IMR-90 (cell line): ENCODE measurements at regions not wholly inside any gene's neighbourhood (a gene's known extent, or its start where the extent isn't known, plus 50 kb on each side); places are given as distances from the start of the nearest gene placed in this dataset.

Experiments used
- ATAC-seq: fragments of 200-7000 bp; cut with Tn5 transposase; 2 replicates; pipeline ENCODE4 v1.9.1; 2020; ENCODE audit warnings: low read depth, mild to moderate bottlenecking, moderate library complexity
- BruUV-seq: library from RNA; stranded (reverse); fragments of 400-500 nt; replicated peaks from 2 replicates; lab custom pipeline; 2021; lab: Mats Ljungman, UMichigan
- CTCF ChIA-PET: fragments of 300-600 bp; formaldehyde crosslinking; extraction: SDS; loops from one replicate; lab custom pipeline; 2021; ENCODE audit warnings: antibody characterized with exemption; lab: Yijun Ruan, JAX
- POLR2A ChIA-PET: fragments of 300-600 bp; sonication (Branson Sonifier 250); formaldehyde crosslinking; loops from one replicate; lab custom pipeline; 2022; ENCODE audit warnings: antibody characterized with exemption; ENCODE audit not compliant: unreplicated experiment; lab: Charles Lee
- DNase-seq: peaks from one replicate; pipeline ENCODE4 v3.0.0; 2013
- H2AFZ ChIP-seq: replicated peaks from 2 replicates; pipeline ENCODE3; 2013; ENCODE audit warnings: low read length, mild to moderate bottlenecking; ENCODE audit not compliant: poor library complexity
- H2AK5ac ChIP-seq: 2 replicates; pipeline ENCODE4 v1.6.1; 2013; ENCODE audit warnings: low read depth, low read length, inconsistent platforms
- H2AK9ac ChIP-seq: replicated peaks from 2 replicates; pipeline ENCODE3; 2013; ENCODE audit warnings: mild to moderate bottlenecking, low read depth, low read length, moderate library complexity; ENCODE audit not compliant: poor library complexity
- H2BK120ac ChIP-seq: 2 replicates; pipeline ENCODE4 v1.6.1; 2013; ENCODE audit warnings: low read depth, low read length, inconsistent platforms
- H2BK15ac ChIP-seq: 3 replicates; pipeline ENCODE4 v1.6.1; 2013; ENCODE audit warnings: low read depth, low read length, inconsistent platforms
- H2BK20ac ChIP-seq: 2 replicates; pipeline ENCODE4 v1.6.1; 2013; ENCODE audit warnings: low read depth, mild to moderate bottlenecking, inconsistent platforms, low read length, moderate library complexity
- H2BK5ac ChIP-seq: 2 replicates; pipeline ENCODE4 v1.6.1; 2013; ENCODE audit warnings: mild to moderate bottlenecking, low read depth, low read length, inconsistent platforms; ENCODE audit not compliant: poor library complexity, severe bottlenecking
- H3K14ac ChIP-seq: replicated peaks from 2 replicates; pipeline ENCODE4 v1.6.1; 2013; ENCODE audit warnings: low read depth, low read length, inconsistent platforms
- H3K18ac ChIP-seq: 2 replicates; pipeline ENCODE4 v1.6.1; 2013; ENCODE audit warnings: low read depth, low read length, control low read depth
- H3K23ac ChIP-seq: 2 replicates; pipeline ENCODE4 v1.6.1; 2013; ENCODE audit warnings: low read depth, low read length, inconsistent platforms
- H3K27ac ChIP-seq: 2 replicates; pipeline ENCODE4 v1.5.1; 2013; ENCODE audit warnings: mild to moderate bottlenecking, control low read depth, low read length; ENCODE audit not compliant: insufficient read depth
- H3K27me3 ChIP-seq: 2 replicates; pipeline ENCODE4 v1.6.1; 2013; ENCODE audit warnings: low read length; ENCODE audit not compliant: control insufficient read depth, insufficient read depth
- H3K36me3 ChIP-seq: 2 replicates; pipeline ENCODE4 v1.6.1; 2013; ENCODE audit warnings: low read length, mixed read lengths; ENCODE audit not compliant: control insufficient read depth, insufficient read depth
- H3K4ac ChIP-seq: 2 replicates; pipeline ENCODE4 v1.6.1; 2013; ENCODE audit warnings: low read depth, low read length, inconsistent platforms
- H3K4me1 ChIP-seq: 2 replicates; pipeline ENCODE4 v1.6.1; 2013; ENCODE audit warnings: low read length, mixed read lengths; ENCODE audit not compliant: control insufficient read depth, insufficient read depth
- H3K4me2 ChIP-seq: 2 replicates; pipeline ENCODE4 v1.6.1; 2013; ENCODE audit warnings: low read depth, mild to moderate bottlenecking, control low read depth, low read length, moderate library complexity
- H3K4me3 ChIP-seq: 2 replicates; pipeline ENCODE4 v1.5.1; 2013; ENCODE audit warnings: low read depth, mild to moderate bottlenecking, control low read depth, low read length, moderate library complexity; ENCODE audit not compliant: insufficient read depth
- H3K56ac ChIP-seq: 2 replicates; pipeline ENCODE4 v1.6.1; 2013; ENCODE audit warnings: low read length, inconsistent platforms; ENCODE audit not compliant: insufficient read depth; ENCODE audit errors: extremely low read depth
- H3K79me1 ChIP-seq, 2 experiments: 2 replicates each; pipeline ENCODE4 v1.6.1; 2013; ENCODE audit warnings: low read length in 2 of 2, inconsistent platforms in 1 of 2, low read depth in 1 of 2
- H3K9ac ChIP-seq: 2 replicates; pipeline ENCODE4 v1.6.1; 2013; ENCODE audit warnings: low read depth, low read length, control low read depth
- H3K9me1 ChIP-seq: 2 replicates; pipeline ENCODE4 v1.6.1; 2013; ENCODE audit warnings: low read length, inconsistent platforms; ENCODE audit not compliant: insufficient read depth
- H3K9me3 ChIP-seq: 2 replicates; pipeline ENCODE4 v1.6.1; 2013; ENCODE audit warnings: low read length; ENCODE audit not compliant: control insufficient read depth, insufficient read depth
- H4K20me1 ChIP-seq: 2 replicates; pipeline ENCODE4 v1.6.1; 2013; ENCODE audit warnings: low read length, inconsistent platforms; ENCODE audit not compliant: insufficient read depth
- H4K5ac ChIP-seq: 2 replicates; pipeline ENCODE4 v1.6.1; 2013; ENCODE audit warnings: mild to moderate bottlenecking, low read depth, low read length, control low read depth
- H4K8ac ChIP-seq, 2 experiments: 2 replicates each; pipeline ENCODE4 v1.6.1; 2013; ENCODE audit warnings: low read depth in 2 of 2, low read length in 2 of 2, control low read depth in 1 of 2, inconsistent platforms in 1 of 2
- H4K91ac ChIP-seq: 2 replicates; pipeline ENCODE4 v1.6.1; 2013; ENCODE audit warnings: low read depth, low read length, inconsistent platforms; ENCODE audit not compliant: insufficient read depth
- BHLHE40 ChIP-seq: fragments of 150-350 bp; IDR thresholded peaks from 2 replicates; pipeline ENCODE4 v1.6.1; 2016; ENCODE audit warnings: mild to moderate bottlenecking, low read depth, low read length
- CEBPB ChIP-seq: IDR thresholded peaks from 2 replicates; pipeline ENCODE4 v1.6.1; 2012; ENCODE audit warnings: low read depth, low read length, improper control_type of control experiment
- ELK1 ChIP-seq: fragments of 150-350 bp; IDR thresholded peaks from 2 replicates; pipeline ENCODE4 v1.6.1; 2016; ENCODE audit warnings: low read depth, mild to moderate bottlenecking, low read length, moderate library complexity, borderline replicate concordance
- FOS ChIP-seq: fragments of 150-350 bp; IDR thresholded peaks from 2 replicates; pipeline ENCODE4 v1.6.1; 2016; ENCODE audit warnings: low read depth, low read length
- MAFK ChIP-seq: IDR thresholded peaks from 2 replicates; pipeline ENCODE4 v1.6.1; 2012; ENCODE audit warnings: low read depth, low read length, improper control_type of control experiment
- MAZ ChIP-seq: IDR thresholded peaks from 2 replicates; pipeline ENCODE4 v1.6.1; 2012; ENCODE audit warnings: low read depth, mild to moderate bottlenecking, low read length, improper control_type of control experiment, moderate library complexity, borderline replicate concordance
- RAD21 ChIP-seq: IDR thresholded peaks from 2 replicates; pipeline ENCODE4 v1.6.1; 2012; ENCODE audit warnings: low read length, improper control_type of control experiment
- SMC3 ChIP-seq: fragments of 150-350 bp; IDR thresholded peaks from 2 replicates; pipeline ENCODE4 v1.6.1; 2016; ENCODE audit warnings: low read depth, mild to moderate bottlenecking, antibody characterized with exemption, low read length, moderate library complexity
- WGBS, 2 experiments: methylation state at CpG; one replicate each; pipeline versions ENCODE4 v1.1.5 to v1.1.7; 2013; ENCODE audit warnings: missing lambda C conversion rate in 2 of 2; ENCODE audit not compliant: insufficient read length in 1 of 2; ENCODE audit errors: extremely low coverage in 2 of 2; 5-methylcytosine and 5-hydroxymethylcytosine counted together
- dilution Hi-C: fragments of 300-500 bp; cut with HindIII; formaldehyde crosslinking; loops from one replicate; pipeline ENCODE4 v1.14.3; 2018; ENCODE audit warnings: low sequenced_read_pairs; ENCODE audit not compliant: unreplicated experiment
- in situ Hi-C: fragments of 300-500 bp; cut with MboI; formaldehyde crosslinking; loops from 3 replicates; pipeline ENCODE4 v1.14.3; 2019; ENCODE audit warnings: low sequenced_read_pairs, inconsistent platforms, mixed read lengths
- intact Hi-C: fragments of 100-400 bp; cut with micrococcal nuclease; formaldehyde crosslinking; loops from 2 replicates; pipeline ENCODE4 v1.10.0; 2022

GRCh38 chrX:117838581-117839331, 277.9 kb downstream of the KLHL13 start:
- H2AK5ac ChIP-seq = no peak overlapping the region
- no peak overlapping the region for H3K4me2 ChIP-seq
- no peaks in the 10 kb centered on the region for H3K36me3 ChIP-seq
- H3K23ac ChIP-seq = no peak overlapping the region
- H2AK9ac ChIP-seq = no peak overlapping the region
- no peaks in the 10 kb centered on the region for H3K9me1 ChIP-seq
- H2BK120ac ChIP-seq = no peak overlapping the region
- no peaks in the 10 kb centered on the region for H3K9me3 ChIP-seq
- no peak overlapping the region for H3K56ac ChIP-seq
- no peak overlapping the region for H2BK20ac ChIP-seq
- no peak overlapping the region for H2BK15ac ChIP-seq
- ATAC-seq (no peak), DNase-seq (no peak)
- 0% methylated on average over 2 of the region's 3 CpGs; no CpG with 5 or more reads in 1 of the 2 experiments for WGBS, 2 experiments
- no peak overlapping the region for H3K9ac ChIP-seq
- no peak overlapping the region for H3K4ac ChIP-seq
- no peak overlapping the region for H2BK5ac ChIP-seq
- dilution Hi-C loops (no loop called here), in situ Hi-C loops (no loop called here), intact Hi-C loops (no loop called here)
- H4K5ac ChIP-seq = no peak overlapping the region
- H2AFZ ChIP-seq = no peak overlapping the region
- H3K27me3 ChIP-seq = no peaks in the 10 kb centered on the region
- no peak overlapping the region for H4K8ac ChIP-seq
- H4K91ac ChIP-seq = no peak overlapping the region
- TF ChIP-seq ELK1 = no peak
- TF ChIP-seq MAZ = no peak
- no peak for TF ChIP-seq MAFK
- no peak for TF ChIP-seq SMC3
- no peak for TF ChIP-seq FOS
- no peak for TF ChIP-seq BHLHE40
- TF ChIP-seq CEBPB = no peak
- TF ChIP-seq RAD21 = no peak
- no peak overlapping the region for H3K14ac ChIP-seq
- no peak overlapping the region for H3K27ac ChIP-seq
- no peaks in the 10 kb centered on the region for H3K79me1 ChIP-seq
- ChIA-PET POLR2A (no interaction called here), CTCF (no interaction called here)
- no peaks in the 10 kb centered on the region for H3K4me1 ChIP-seq
- H4K20me1 ChIP-seq = no peaks in the 10 kb centered on the region
- H3K18ac ChIP-seq = no peak overlapping the region
- H3K4me3 ChIP-seq = no peak overlapping the region
- no TSS peak for BruUV-seq
